ENCODE measurements at regions not wholly inside any gene's neighbourhood (a gene's known extent, or its start where the extent isn't known, plus 50 kb on each side); places are given as distances from the start of the nearest gene placed in this dataset.
"Not testable (repeated sequence)": the region's sequence is repeated elsewhere in the genome, so short reads cannot be mapped to it uniquely, and the experiment has no call there.

DNA sequence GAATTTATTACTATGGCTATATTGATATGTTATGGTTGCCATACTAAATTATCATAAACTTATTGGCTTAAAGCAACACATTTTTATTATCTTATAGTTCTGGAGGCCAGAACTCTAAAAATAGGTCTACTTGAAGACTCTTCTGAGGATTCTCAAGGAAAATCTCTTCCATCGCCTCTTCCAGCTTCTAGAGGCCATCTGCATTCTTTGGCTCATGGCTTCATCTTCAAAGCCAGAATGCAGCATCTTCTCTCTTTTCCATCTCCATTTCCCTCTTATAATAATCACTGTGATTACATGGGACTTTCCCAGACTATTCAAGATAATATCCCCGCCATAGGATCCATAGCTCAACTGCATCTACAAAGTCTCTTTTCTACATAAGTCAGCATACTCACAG lies 385.4 kb downstream of the RMST start:
- DNase-seq: no peak
- Mint-ChIP-seq H3K4me1 (ENCODE audit: low read depth) (no peaks in the 10 kb centered on the region), H3K4me3 (no peak overlapping the region), H3K27ac (no peak overlapping the region), H3K27me3 (ENCODE audit: low read depth) (no peaks in the 10 kb centered on the region), H3K9me3 (no peaks in the 10 kb centered on the region), H3K36me3 (ENCODE audit: low read depth) (no peaks in the 10 kb centered on the region)
- intact Hi-C loops (cut with micrococcal nuclease): no loop called here
- CTCF ChIA-PET: interaction anchor here (0.8 kb wide), 1 partner anchor 477 kb away, joined by 3 read pairs; no protein-coding TSS in a partner anchor

DNA sequence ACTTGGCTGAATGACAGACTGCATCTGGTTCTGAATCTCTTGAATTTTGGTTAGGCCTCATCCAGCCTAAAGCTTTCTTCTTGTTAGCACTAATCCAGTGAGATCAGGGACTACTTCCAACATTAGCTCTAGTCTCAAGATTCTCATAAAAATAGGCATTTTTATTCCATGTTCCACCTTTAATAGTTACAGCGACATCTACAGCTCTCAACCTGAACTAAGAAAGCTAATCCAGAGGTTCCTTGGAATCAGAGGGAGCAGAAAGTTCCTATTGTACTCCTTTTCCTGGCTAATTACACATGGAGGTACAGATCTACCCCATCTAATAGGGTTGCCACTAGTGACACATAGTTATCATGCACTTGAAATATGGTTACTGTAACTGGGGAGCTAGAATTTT lies 391.9 kb downstream of the RMST start:
- H3K4me3 Mint-ChIP-seq: no peak overlapping the region
- CTCF ChIA-PET: no interaction called here
- H3K27ac Mint-ChIP-seq: no peak overlapping the region
- no peaks in the 10 kb centered on the region for H3K4me1 Mint-ChIP-seq (ENCODE audit: low read depth)
- H3K36me3 Mint-ChIP-seq (ENCODE audit: low read depth): no peaks in the 10 kb centered on the region
- DNase-seq: no peak
- intact Hi-C loops (cut with micrococcal nuclease): no loop called here
- H3K9me3 Mint-ChIP-seq: no peaks in the 10 kb centered on the region
- H3K27me3 Mint-ChIP-seq (ENCODE audit: low read depth): no peaks in the 10 kb centered on the region

DNA sequence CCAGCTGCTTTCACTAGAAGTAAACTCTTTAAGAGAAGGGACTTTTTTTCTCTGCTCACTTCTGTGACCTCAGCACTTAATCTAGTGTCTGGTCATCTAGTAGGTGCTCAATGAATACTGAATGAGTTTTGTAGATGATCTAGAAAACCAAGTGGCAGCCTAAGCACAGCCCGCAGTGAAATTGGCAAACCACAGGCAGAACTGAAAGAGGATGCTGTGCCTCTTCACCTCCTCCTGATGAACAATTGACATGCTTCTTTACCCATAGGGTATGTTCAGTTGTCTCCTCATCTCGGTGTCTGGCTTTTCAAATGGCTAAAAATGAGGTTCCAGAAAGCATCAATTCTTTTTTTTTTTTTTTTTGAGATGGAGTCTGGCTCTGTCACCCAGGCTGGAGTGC lies 399.5 kb downstream of the RMST start:
- intact Hi-C loops (cut with micrococcal nuclease): no loop called here
- CTCF ChIA-PET: no interaction called here
- H3K4me1 Mint-ChIP-seq (ENCODE audit: low read depth): no peaks in the 10 kb centered on the region
- H3K4me3 Mint-ChIP-seq: no peak overlapping the region
- DNase-seq: no peak
- H3K36me3 Mint-ChIP-seq (ENCODE audit: low read depth): no peaks in the 10 kb centered on the region
- no peak overlapping the region for H3K27ac Mint-ChIP-seq
- H3K9me3 Mint-ChIP-seq: no peaks in the 10 kb centered on the region
- no peaks in the 10 kb centered on the region for H3K27me3 Mint-ChIP-seq (ENCODE audit: low read depth)

DNA sequence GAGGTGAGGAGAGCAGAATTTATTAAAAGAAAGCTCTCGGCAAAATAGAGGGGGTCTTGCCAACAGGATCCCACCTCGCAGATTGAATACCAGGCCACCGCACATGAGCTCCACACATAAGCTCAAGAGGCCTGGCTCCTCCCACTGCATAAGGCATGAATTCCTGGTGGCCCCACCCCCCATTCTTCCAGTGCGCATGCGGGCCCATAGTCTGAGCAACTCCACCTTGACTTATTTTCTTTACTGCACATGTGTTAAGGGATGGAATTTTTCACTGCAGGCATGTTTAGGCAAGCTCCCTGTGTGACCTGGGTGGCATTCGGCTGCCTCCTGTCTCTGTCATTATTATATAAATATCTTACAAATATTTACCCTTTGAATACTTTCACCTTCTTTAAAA lies 412.5 kb downstream of the RMST start:
- Mint-ChIP-seq H3K27ac (no peak overlapping the region), H3K9me3 (no peaks in the 10 kb centered on the region), H3K4me3 (no peak overlapping the region), H3K4me1 (ENCODE audit: low read depth) (no peaks in the 10 kb centered on the region), H3K36me3 (ENCODE audit: low read depth) (no peaks in the 10 kb centered on the region), H3K27me3 (ENCODE audit: low read depth) (no peaks in the 10 kb centered on the region)
- CTCF ChIA-PET: no interaction called here
- intact Hi-C loops (cut with micrococcal nuclease): no loop called here
- DNase-seq: no peak

DNA sequence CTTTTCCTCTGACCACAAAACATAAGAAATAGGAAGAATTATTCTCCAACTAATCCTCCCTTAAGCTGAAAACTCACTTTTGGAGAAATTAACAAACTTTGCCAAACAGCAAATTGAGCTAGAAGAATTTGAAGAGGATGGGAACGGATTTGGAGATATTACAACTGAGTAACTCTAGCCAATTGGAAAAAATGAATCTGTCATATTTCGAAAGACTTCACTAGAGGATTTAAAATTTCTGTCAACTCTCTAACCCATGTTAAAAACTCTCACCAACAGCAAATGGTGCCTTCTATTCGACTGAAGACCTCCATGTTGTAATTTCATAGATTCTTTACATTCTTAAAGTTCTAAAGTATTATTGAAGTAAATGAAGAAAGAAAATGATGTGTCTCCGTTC lies 414.2 kb downstream of the RMST start:
- DNase-seq: no peak
- H3K36me3 Mint-ChIP-seq (ENCODE audit: low read depth): no peaks in the 10 kb centered on the region
- intact Hi-C loops (cut with micrococcal nuclease): no loop called here
- H3K9me3 Mint-ChIP-seq: no peaks in the 10 kb centered on the region
- no peaks in the 10 kb centered on the region for H3K4me1 Mint-ChIP-seq (ENCODE audit: low read depth)
- no peak overlapping the region for H3K27ac Mint-ChIP-seq
- H3K27me3 Mint-ChIP-seq (ENCODE audit: low read depth): no peaks in the 10 kb centered on the region
- CTCF ChIA-PET: no interaction called here
- no peak overlapping the region for H3K4me3 Mint-ChIP-seq

DNA sequence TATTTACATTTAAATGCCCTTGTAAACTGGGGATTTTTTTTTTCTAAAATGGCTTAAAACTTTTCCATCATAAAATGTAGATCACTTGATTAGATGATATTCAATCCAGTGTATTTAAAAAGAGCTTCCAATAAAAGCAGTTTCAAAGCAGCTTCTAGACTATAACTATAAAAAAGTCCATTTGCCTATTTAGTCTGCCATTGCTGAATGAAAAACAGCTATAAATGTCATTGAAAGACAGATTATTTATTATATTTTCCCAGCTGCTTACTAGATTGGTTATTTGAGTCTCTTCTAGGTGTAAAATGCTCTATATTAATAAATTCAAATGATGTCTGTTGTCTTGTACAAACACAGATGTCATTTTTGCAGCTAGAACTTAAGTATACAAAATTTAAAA lies 414.8 kb downstream of the RMST start:
- CTCF ChIA-PET: no interaction called here
- H3K36me3 Mint-ChIP-seq (ENCODE audit: low read depth): no peaks in the 10 kb centered on the region
- H3K4me1 Mint-ChIP-seq (ENCODE audit: low read depth): no peaks in the 10 kb centered on the region
- no peak overlapping the region for H3K4me3 Mint-ChIP-seq
- no peaks in the 10 kb centered on the region for H3K27me3 Mint-ChIP-seq (ENCODE audit: low read depth)
- peaks cover 2% of the 10 kb centered on the region for H3K9me3 Mint-ChIP-seq
- H3K27ac Mint-ChIP-seq: no peak overlapping the region
- intact Hi-C loops (cut with micrococcal nuclease): no loop called here
- DNase-seq: no peak

DNA sequence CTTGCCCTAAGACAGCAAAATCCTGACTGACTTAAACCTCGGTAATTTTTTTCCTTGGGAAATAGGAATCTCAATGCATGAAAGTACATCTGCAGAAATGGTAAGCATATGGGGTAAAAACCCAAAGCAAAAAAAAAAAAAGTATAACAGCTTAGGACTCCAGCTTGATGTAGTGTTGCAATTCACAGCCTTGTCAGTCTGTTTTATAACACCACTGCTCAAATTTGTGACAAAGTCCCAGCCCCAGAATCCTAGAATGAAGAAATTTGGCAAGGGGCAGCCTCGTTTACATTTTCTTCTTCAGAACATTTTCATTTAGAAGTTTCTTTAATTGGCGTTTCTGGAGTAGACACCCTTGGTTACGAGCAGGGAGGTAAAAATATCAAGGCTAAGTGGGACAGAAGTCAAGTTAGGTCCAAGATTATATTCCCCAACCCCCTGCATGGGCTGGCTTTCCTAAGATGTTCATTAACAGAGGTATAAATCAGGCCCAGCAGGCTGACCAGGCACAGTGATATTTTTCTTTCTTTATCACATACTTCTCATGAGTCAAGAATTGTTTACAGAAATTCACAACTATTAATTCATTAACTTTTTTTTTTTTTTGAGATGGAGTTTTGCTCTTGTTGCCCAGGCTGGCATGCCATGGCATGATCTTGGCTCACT lies 424.0 kb downstream of the RMST start:
- CTCF ChIA-PET: no interaction called here
- DNase-seq: no peak
- H3K9me3 Mint-ChIP-seq: peaks cover 2% of the 10 kb centered on the region
- H3K27ac Mint-ChIP-seq: no peak overlapping the region
- no peak overlapping the region for H3K4me3 Mint-ChIP-seq
- H3K4me1 Mint-ChIP-seq (ENCODE audit: low read depth): no peaks in the 10 kb centered on the region
- intact Hi-C loops (cut with micrococcal nuclease): no loop called here
- H3K27me3 Mint-ChIP-seq (ENCODE audit: low read depth): no peaks in the 10 kb centered on the region
- H3K36me3 Mint-ChIP-seq (ENCODE audit: low read depth): no peaks in the 10 kb centered on the region

DNA sequence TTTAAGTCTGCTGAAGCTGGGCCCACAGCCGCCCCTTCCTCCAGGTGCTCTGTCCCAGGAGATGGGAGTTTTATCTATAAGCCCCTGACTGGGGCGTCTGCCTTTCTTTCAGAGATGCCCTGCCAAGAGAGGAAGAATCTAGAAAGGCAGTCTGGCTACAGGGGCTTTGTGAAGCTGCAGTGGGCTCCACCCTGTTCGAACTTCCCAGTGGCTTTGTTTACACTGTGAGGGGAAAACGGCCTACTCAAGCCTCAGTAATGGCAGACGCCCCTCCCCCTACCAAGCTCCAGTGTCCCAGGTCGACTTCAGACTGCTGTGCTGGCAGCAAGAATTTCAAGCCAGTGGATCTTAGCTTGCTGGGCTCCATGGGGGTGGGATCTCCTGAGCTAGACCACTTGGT lies 435.3 kb downstream of the RMST start:
- H3K27me3 Mint-ChIP-seq (ENCODE audit: low read depth); H3K9me3 Mint-ChIP-seq; H3K27ac Mint-ChIP-seq; H3K4me3 Mint-ChIP-seq; H3K4me1 Mint-ChIP-seq (ENCODE audit: low read depth); H3K36me3 Mint-ChIP-seq (ENCODE audit: low read depth); CTCF ChIA-PET; intact Hi-C loops (cut with micrococcal nuclease); DNase-seq: not testable (repeated sequence)

DNA sequence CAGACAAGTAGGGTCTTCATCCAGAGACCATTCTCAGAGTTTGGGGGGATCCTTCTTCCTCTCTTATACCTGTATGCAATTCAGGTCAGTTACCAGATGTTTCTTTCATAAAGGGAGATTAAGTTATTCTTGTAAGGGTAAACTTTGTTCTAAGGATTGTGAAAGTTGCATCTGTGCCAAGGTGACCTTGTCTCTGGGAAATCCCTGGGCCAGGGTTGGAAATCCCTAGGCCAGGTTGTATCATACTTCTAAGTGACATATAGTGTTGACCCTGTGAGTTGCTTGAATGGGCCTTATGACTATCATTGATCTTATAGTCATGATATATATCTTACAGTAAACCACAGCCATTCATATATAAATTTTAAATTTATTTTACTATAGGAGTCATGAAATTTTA lies 436.9 kb downstream of the RMST start:
- CTCF ChIA-PET: no interaction called here
- intact Hi-C loops (cut with micrococcal nuclease): no loop called here
- Mint-ChIP-seq H3K4me3 (no peak overlapping the region), H3K27me3 (ENCODE audit: low read depth) (peaks cover 1% of the 10 kb centered on the region), H3K36me3 (ENCODE audit: low read depth) (no peaks in the 10 kb centered on the region), H3K4me1 (ENCODE audit: low read depth) (no peaks in the 10 kb centered on the region), H3K27ac (no peak overlapping the region), H3K9me3 (no peaks in the 10 kb centered on the region)
- no peak for DNase-seq

DNA sequence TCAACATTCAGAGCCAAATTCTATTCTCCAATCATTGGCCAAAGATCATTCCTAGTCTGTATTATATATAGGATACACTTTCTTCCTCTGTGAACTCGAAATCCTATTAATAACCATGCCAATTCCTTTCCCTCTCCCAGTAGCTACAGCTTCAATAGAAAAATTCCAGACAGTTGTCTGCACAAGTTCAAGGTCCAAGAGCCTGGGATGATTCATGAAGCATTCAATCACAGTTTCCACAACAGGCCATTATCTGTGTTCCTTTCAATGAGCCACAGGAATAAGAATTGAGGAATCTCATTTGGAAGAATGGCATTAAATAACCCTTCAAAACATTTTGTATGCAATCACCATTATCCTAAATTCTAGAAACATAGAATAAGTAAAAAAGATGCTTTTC lies 437.4 kb downstream of the RMST start:
- Mint-ChIP-seq H3K9me3 (no peaks in the 10 kb centered on the region), H3K27ac (no peak overlapping the region), H3K4me1 (ENCODE audit: low read depth) (no peaks in the 10 kb centered on the region), H3K27me3 (ENCODE audit: low read depth) (peaks cover 1% of the 10 kb centered on the region), H3K36me3 (ENCODE audit: low read depth) (no peaks in the 10 kb centered on the region), H3K4me3 (no peak overlapping the region)
- CTCF ChIA-PET: no interaction called here
- DNase-seq: no peak
- intact Hi-C loops (cut with micrococcal nuclease): no loop called here

DNA sequence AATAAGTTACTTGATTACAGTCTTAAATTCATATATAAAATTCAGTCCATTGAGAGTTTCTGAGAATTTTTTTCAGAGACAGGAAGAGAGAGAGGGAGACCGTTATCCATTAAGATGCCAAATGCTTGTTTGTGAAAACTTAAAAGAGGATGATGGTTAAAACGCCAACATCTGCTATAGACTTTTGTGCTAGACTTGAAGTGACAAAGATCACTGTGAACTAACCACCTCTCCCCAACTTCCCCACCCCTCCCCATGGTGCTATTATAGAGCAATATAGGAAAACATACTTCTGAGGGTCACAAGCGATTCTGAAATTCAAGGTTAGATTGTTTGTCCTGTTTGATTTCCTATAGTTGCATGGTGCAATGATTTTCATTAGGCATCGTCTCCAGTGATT lies 440.8 kb downstream of the RMST start:
- H3K36me3 Mint-ChIP-seq (ENCODE audit: low read depth): no peaks in the 10 kb centered on the region
- H3K27me3 Mint-ChIP-seq (ENCODE audit: low read depth): peaks cover 1% of the 10 kb centered on the region
- H3K27ac Mint-ChIP-seq: no peak overlapping the region
- no peaks in the 10 kb centered on the region for H3K4me1 Mint-ChIP-seq (ENCODE audit: low read depth)
- CTCF ChIA-PET: no interaction called here
- no peak for DNase-seq
- H3K4me3 Mint-ChIP-seq: no peak overlapping the region
- no peaks in the 10 kb centered on the region for H3K9me3 Mint-ChIP-seq
- intact Hi-C loops (cut with micrococcal nuclease): no loop called here

DNA sequence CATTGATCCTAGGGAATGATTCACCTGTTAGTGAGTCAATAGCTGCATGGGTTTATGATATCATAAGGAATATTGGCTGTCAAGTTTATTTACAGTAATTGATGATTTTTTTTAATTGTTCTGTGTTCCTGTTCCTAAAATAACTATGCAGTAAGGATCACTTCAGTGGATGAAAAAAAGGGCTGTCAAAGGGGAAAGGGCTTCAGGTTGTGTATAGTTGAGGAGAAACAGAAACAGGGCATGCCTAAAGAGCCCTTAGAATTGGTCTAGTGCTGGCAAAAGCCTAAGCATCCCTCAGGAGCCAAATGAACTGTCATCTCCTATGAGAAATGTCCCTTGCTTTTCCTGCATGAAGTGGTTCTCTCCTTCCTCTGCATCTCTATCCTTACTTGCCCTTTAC lies 444.9 kb downstream of the RMST start:
- Mint-ChIP-seq H3K27ac (no peak overlapping the region), H3K4me3 (no peak overlapping the region), H3K27me3 (ENCODE audit: low read depth) (no peaks in the 10 kb centered on the region), H3K4me1 (ENCODE audit: low read depth) (no peaks in the 10 kb centered on the region), H3K36me3 (ENCODE audit: low read depth) (no peaks in the 10 kb centered on the region), H3K9me3 (no peaks in the 10 kb centered on the region)
- CTCF ChIA-PET: no interaction called here
- intact Hi-C loops (cut with micrococcal nuclease): no loop called here
- DNase-seq: no peak

DNA sequence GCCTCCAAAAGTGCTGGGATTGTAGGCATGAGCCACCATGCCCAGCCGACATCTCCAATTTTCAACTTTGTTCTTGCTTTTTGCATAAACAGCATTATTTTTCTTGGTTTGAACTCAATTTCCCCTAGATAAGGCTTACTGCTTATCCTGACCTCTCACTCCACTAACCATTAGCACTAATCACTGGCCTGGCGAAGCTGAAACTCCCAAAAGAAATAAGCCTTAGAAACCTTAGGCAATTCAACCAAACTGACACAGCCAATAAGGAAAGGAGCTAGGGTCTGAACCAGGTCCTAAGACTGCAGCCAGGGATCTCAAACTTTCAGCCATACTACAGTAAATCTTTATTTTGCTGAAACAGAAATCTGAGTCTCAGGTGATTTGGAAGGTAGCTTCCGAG lies 448.0 kb downstream of the RMST start:
- Mint-ChIP-seq H3K9me3 (no peaks in the 10 kb centered on the region), H3K27ac (no peak overlapping the region), H3K4me1 (ENCODE audit: low read depth) (no peaks in the 10 kb centered on the region), H3K27me3 (ENCODE audit: low read depth) (no peaks in the 10 kb centered on the region), H3K4me3 (no peak overlapping the region), H3K36me3 (ENCODE audit: low read depth) (no peaks in the 10 kb centered on the region)
- intact Hi-C loops (cut with micrococcal nuclease): no loop called here
- CTCF ChIA-PET: no interaction called here
- no peak for DNase-seq

DNA sequence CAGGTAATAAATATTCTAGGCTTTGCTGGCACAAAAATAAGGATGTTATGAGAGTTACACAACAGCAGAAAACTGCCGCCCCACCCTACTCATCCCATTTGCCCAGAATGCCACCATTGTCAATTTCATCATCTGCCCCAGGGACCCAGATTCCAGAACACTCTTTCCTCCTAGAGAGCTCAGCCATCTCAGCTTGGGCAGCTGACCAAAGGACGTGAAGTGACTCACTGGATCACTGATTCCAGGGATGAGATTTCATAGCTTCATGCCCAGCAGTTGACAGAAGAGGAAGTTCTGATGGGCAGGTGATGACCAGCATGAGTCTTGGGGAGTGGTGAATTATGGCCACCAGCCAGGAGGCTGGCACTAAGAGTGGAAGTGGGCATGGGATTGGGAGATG lies 450.3 kb downstream of the RMST start:
- Mint-ChIP-seq H3K36me3 (ENCODE audit: low read depth) (no peaks in the 10 kb centered on the region), H3K9me3 (no peaks in the 10 kb centered on the region), H3K27me3 (ENCODE audit: low read depth) (no peaks in the 10 kb centered on the region), H3K4me3 (no peak overlapping the region), H3K4me1 (ENCODE audit: low read depth) (no peaks in the 10 kb centered on the region), H3K27ac (no peak overlapping the region)
- intact Hi-C loops (cut with micrococcal nuclease): no loop called here
- CTCF ChIA-PET: no interaction called here
- DNase-seq: no peak
